Dermis microvascular lymphatic vessel endothelial cell (primary cell): ENCODE measurements at regions not wholly inside any gene's neighbourhood (a gene's known extent, or its start where the extent isn't known, plus 50 kb on each side); places are given as distances from the start of the nearest gene placed in this dataset.

ENCODE experiments used
- DNase-seq, 2 donors: peaks; one replicate each; pipeline versions ENCODE4 v3.0.0 to v3.0.0-alpha.2; 2010; ENCODE audit warnings: low read depth in 2 of 2

DNA sequence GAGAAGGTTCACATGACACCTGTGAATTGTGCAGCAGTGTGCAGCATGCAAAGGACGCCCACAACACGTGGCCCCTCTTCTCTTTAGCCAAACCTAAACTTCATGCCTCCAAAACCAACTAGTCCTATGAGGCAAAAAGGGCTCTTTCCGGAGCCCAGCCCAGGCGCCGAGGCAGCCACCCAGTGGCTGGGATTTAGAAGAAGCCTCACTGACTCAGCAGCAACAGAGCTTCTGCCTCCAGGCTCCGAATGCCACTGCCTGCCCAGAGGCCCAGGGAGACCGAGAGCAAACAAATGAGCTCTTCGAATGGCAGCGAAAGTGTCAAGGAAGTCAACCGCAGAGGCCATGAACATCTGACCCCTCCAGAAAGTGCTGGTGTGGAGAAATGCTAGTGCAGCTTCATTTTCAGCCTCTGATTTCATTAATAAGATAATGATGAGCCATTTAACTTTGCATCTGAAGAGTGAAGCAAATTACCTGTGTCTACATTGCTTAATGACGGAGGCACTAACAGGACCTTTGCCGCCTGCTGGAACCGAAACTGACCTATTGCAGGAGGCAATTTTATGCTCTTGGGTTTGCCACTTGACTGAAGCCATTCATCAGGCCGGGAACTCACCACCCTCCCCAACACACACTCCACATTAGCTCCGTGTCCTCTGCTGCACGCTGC lies 157.7 kb upstream of the RPL38 start:
- no peak for DNase-seq

DNA sequence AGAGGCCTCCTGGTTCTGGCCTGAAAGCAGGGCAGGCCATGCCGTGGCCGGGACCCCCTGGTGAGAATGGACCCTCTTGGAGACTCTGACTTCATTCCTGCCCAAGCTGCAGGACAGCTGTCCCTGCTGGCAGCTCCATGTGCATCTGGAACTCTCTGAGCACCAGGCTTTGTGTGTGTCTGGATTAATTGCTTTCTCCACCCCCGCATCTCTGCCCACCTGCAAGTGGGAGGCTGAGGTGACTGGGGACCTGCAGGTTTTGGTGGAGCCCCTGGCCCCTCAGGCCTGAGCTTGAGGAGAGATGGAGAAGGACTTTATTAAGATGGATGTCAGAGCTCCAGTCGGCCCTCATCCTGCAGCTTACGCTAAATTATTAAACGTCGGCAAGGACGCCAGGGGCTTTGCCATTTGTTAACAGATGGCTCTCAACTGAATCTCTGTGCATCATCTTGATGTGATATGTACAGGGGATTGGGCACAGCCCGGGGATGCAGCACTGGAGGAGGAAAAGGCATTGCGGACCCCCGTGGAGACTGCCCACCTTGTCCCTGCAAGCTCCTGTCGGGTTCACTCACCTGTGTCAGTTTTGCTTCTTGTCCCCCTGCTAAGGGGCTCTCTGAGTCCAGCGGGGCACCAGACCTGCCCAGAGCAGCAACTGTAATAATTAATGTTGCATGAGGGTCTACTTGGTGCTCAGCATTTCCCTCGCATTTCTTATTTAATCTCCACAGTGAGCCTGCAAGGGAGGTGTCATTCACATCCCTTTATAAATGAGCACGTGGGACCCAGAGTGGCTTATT lies 154.1 kb upstream of the RPL38 start:
- no peak for DNase-seq

DNA sequence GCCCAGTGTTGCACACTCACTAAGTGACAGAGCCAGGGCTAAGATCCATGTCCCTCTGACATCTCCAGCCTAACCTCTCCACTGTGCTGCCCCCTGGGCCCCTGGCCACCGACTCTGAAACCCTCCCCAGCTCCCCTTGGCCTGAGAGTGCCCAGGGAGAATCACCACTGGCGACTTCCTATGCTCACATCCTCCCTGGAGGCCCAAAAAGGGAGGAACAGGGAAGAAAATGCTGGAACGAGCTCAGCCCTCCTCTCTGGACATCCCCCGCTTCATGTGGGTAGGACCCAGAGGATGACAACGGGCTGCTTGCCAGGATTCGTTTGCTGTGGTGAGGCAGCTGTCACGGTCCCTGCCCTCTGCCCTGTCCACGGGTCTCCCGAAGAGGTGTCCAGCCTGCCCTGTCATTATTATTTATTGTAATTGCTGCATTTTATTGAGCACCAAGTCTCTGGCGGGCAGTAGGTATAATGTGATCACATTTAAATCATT lies 153.5 kb upstream of the RPL38 start:
- DNase-seq = no peak

DNA sequence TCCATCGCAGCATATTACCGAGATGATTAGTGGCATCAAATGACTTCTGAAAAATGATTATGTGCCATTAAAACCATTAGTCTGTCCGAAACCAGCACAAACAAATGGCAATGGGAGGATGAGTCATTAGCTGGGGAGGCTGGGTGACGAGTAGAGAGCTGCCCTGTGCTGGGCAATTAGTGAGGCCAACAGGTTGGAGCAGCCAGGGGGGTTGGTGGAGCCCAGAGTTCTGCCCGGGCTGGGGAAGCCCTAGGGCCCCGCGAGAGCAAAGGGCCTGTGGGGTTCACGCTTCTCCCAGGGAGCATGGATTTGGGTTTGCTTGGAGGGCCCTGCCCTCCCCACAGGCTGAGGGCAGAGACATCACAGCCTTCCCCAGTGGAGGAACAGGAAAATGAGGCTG lies 152.1 kb upstream of the RPL38 start:
- DNase-seq = no peak

DNA sequence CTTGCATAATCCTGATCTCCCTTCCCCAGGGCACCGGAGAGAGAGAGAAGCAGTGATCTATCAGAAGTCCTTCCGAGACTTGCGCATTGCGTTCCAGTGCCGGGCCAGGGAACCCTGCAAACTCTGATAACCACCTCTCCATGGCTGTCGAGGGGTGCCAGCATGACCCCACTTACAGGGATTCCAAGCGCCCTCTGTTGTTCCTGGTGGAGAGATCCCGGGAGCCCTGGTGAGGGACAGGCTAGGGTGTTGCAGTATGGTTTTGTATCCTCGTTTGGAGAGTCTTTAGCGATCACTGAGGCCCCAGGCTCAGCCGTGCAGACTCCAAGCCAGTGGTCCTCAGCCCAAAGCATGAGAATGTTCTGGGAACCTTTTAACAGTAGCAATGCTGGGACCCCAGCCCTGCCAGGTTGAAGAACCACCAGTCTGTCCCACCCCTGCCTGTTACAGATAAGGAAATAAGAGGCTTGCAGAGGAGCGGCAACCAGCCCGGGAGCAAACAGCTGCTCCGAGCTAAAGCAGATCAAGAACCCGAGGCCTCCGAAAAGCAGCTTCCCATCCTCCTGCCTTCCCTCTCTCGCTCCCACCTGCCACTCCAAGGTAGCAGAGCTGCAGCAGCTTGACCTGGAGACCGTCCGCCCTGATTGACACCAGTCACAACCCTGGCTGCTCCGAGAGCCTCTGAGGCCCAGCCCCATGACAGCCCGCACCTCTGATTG lies 150.3 kb upstream of the RPL38 start:
- DNase-seq = no peak

DNA sequence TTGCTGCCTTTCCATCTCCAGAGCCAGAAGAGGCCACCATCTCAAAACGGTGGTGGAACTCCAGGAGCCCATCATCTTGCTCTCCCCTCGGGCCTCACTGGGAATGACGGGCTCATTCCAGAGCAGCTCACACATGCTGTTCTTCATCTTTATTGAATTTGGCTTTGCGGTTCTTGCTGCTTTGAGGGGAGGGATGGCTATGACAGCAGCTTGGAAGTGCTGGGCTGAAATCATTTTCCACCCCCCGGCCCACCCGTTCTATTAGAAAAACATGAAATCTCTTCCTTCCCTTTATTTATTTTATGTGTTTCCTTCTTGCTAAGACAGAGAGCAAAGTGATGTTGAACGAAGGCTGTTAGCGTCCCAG lies 149.8 kb upstream of the RPL38 start:
- DNase-seq = no peak

DNA sequence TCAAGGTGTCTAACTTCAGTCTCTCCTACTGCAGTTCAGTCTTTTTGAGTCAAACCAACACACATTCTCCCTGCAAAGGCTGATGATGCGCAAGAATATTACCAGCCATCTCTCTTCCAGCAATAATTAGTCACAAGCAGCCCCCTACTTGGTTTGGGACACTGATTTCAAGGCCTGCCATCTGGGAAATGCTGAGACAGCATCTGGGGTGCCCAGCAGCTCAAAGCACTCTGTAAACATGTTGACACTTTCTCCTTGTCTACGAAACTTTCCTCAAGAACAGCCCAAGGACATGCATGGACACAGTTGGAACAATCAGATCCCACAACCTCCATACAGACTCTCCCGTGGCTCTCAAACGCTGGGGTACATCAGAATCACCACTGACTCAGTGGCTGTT lies 149.2 kb upstream of the RPL38 start:
- DNase-seq = no peak

DNA sequence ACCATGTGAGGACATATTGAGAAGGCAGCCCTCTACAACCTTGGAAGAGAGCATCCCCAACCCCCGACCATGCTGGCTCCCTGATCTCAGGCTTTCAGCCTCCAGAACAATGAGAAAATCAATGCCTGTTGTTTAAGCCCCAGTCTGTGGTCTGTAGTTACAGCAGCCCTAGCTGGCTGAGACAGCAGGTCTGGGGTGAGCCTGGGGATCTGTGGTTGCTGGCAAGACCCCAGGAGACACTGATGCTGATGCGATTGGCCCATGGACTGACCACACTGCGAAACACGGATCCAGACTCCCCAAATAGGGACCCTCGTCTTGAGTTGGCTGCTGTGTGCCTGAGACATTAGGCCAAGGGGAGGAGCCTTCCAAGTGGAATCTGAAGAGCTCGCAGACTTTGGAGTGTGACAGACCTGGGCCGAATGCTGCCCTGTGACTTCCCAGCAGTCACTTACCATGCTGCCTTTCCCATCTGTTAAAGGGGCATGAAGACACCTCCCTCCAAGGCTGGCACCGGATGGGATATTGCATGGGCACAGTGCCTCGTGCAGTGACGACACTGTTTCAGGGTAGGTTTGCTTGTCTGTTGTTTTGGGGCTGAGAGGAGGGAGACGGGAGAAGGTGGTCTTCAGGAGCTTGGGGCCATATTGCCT lies 147.8 kb upstream of the RPL38 start:
- DNase-seq = no peak

DNA sequence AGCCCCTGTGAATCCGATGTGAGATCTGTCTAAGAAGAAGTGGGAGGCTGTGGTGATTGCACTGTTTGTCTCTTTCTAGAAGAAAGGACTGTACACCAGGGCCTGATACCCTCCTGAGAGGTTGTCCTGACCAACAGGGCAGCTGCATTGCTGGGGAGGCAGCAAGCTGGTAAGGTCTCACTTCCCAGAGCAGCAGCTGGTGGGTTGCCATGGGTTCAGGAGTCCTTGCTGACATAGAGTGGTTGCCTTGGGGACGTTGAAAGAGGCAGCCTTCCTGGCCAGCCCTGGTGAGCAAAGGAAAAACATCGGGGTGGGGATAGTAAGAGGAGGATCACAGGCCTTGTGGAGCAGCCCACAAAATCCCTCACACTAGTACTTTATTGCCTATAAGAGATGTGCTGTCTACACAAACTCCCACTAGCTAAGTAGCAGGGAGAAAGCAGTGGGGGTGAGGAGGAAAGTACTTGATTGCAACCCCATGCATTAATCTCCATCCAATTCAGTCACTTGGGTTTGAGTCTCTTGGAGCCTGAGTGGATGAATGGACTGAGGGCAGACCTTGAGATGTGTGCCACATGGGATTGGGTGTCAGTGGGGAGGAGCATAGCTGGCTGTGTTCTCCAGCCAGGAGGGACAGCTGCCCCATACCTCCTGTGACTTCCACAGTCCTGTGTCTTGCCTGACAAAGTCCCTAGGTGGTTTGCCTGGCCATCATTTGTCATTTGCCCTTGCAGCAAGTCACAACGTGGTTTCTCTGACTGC lies 143.8 kb upstream of the RPL38 start:
- no peak for DNase-seq

DNA sequence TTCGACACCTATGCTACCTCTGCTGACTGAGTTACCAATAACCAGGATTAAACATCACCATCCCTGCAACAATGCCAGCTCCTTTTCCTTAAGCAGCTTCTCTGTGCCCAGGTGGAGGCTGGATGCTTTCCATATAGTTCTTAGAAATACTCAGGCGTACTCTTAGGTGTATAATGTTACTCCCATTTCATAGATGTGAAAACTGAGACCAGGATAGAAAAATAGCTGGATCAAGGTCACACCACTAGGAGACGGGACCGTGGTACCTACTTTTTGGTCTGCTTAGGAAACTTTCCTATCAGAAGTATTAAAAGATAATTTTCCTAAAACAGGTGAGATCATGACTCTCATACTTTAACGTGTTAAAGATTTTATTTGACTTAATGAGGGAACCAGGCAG lies 141.7 kb upstream of the RPL38 start:
- no peak for DNase-seq

DNA sequence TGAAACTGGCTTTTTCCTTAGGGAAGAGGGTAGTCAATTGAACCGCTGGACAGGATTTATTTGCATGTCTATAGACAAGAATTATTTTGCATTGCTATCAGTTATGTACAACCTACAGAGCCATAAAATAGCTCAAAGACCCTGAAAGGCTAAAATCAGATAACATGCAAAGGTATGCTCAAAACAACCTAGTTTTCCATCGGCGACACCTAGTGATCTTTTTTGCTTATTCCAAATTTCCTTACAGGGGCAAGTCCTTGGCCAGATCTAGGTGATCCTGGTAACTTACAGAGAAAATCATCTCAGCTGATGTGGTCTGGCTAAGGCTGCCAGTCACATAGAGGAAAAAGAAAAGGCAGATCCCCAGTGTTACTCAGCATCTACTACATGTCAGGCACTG lies 141.2 kb upstream of the RPL38 start:
- no peak for DNase-seq

DNA sequence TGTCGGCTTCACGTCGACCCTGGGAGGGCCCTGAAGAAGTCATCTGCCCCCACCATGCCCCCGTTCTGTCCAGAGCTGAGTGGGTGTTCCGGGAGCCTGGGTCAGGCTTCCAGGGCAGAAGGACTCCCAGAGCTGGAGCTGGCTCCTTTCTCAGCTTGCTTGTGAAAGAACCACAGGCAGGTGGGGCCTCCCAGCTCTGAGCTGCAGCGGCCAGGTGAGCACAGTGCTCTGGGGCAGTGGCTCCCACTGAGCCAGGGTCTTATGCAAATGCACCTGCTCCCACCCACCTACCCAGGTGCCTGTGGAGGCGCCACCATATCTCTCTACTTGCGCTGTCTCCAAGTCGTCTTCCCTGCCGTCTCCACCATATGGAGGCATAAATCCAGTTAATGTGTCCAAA lies 140.0 kb upstream of the RPL38 start:
- DNase-seq = no peak

DNA sequence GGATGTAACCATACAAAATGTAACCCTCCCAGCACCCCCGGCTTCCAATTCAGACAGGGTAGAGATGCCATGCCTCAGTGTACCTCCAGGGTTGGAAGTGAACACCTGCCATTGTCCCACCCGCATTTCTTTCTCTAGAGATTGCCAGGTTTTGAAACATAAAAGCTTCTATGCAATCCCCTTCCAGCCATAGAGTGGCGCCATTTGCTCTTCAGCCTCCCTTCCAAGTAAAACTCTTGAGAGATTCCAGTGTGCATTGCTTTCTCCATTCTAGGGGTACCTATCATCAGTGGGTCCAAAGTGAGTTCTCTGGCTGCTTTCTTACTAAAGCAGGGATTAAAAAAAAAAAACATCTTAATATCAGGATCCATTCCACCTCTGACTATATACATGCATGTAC lies 133.1 kb upstream of the RPL38 start:
- no peak for DNase-seq

DNA sequence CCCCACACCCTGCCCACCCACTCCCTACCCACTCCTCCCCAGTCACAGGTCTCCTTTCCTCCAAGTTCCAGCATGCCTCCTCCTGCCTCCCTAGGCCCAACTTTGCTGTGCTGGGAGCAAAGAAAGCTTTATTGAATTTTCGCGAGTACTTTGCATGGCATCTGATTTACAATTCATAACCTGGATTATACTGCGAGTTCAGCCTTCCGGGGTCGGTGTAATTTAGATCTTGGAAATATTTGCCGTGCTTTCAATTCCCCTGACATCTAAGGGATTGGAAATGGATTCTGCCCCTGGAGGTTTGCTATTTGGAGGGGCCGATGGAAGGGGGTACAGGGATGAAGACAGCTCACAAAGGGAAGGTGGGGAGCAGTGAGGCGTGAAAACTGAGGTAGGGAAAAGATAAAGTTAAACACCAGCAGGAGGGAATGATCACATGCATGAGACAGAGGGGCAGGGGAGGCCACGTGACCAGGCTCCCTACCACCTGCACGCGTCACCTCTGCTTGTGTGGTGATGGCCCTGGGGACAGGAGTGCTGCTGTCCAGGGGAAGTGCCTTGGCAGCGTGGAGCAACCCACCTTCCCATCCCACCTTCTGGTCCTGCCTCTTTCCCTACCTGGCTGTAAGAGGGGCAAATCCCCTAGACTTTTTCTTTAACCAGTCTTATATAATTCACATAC lies 132.3 kb upstream of the RPL38 start:
- no peak for DNase-seq

DNA sequence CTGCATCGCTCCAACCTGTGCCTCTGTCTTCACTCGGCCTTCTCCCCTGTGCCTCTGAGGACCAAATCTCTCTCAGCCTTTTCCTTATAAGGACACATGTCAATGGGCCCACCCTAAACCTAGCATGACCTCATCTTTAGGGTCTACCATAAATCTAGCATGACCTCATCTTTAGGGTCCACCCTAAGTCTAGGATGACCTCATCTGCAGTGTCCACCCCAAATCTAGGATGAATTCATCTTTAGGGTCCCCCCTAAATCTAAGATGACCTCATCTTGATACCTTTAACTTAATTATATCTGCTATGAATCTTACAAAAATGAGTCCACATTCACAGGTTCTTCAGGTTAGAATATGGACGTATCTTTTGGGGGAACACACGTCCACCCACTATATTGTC lies 131.1 kb upstream of the RPL38 start:
- no peak for DNase-seq

DNA sequence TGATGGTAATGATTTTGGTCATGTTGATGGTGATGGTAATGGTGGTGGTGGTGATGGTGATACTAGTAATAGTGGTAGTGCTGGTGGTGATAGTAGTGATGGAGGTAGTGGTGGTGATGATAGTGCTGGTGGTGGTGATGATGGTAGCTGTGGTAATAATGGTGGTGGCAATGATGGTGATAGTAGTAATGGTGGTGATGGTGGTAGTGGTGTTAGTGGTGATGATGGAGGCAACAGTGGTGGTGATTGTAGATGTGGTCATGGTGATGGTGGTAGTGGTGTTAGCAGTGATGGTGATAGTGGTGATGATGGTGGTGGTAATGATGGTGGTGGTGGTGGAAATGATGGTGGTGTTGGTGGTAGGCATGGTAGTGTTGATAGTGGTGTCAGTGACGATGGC lies 127.0 kb upstream of the RPL38 start:
- no peak for DNase-seq

DNA sequence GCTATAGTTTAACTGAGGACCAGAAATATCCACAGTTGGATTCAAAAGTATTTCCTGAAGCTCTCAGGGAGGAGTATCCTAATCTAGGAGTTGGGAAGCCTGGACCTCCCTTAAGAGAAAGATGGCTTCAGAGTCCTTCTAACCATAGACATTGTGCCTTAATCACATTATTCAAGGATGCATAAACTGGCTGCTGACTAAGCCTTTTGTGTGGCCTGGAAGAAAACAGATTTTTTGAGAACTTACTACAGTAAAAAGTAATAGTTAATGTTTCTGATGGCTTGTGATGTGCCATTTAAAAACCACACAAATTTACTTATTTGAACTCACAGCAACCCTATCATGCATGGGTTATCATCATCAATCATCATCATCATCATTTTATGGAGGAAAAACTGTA lies 126.2 kb upstream of the RPL38 start:
- DNase-seq = no peak

DNA sequence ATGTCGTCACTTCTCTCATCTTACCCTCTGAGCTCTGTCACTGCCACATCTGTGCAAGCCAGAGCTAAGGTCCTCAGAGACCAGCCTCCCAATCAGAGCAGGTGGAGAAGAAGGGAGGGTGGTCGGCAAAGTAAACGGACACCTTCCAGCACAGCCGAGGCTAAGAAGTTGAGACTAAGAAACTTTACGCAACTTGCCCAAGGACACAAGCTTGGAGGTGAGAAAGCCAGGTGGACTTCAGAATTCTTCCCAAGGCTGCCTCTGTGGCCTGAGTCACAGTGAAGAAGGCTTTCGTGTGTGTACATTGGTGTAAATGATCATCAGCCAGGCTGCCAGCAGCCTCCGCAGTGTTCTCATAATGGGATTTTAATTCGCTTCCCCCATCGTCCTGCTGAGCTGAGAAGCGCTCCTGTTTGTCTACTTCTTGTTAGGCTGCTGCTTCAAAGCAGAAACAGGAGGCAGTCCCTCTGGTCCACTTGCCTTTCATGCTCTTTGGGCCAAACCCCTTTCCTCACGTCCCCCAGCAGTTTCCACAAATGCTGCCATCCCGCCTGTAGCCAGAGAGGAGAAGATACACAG lies 125.0 kb upstream of the RPL38 start:
- DNase-seq = no peak

DNA sequence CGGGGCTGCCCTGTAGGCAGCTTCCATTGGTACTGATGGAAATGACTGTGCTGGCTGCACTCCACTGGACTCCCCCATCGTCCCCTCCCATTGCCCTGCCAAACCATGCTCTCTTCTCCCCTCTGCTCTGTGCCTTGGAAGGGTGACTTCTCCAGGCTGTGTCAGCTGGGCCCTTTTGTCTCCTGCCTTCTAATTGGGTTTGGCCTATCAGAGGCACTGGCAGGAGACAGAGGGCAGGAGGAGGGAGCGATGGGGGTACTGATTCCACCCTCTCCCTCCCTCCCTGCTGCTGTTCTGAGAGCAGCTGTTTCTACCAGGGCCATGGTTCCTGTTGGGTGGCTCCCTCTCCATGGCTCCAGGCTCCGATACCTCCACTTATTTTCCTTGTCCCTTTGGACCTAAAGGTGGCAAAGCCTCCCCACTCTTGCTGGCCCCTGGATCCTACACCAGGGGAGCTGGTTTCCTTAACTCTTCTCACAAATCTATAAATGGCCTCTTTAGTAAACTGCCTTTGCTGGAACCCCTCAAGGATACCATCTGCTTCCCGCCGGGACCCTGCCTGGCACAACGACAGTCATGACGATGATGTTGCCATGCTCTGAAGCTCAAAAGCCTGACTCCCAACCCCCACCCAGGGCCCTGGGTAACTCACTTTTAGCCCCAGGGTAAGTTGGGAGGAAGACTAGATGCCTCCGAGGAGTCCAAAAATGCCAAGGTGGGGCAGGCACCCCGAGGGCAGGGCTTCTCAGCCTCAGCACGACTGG lies 123.8 kb upstream of the RPL38 start:
- no peak for DNase-seq
